HG03135 (cell line): ENCODE measurements at regions not wholly inside any gene's neighbourhood (a gene's known extent, or its start where the extent isn't known, plus 50 kb on each side); places are given as distances from the start of the nearest gene placed in this dataset.
"Not testable (repeated sequence)": the region's sequence is repeated elsewhere in the genome, so short reads cannot be mapped to it uniquely, and the experiment has no call there.

Source experiments
- ATAC-seq: cut with Tn5 transposase; IDR thresholded peaks from one replicate; pipeline ENCODE4 v1.9.1; 2021; ENCODE audit warnings: mild to moderate bottlenecking, moderate library complexity; ENCODE audit not compliant: unreplicated experiment

- not testable (repeated sequence) for ATAC-seq
Measured at GRCh38 chr1:149157409-149157808, 54.1 kb upstream of the NBPF9 start.

- ATAC-seq = not testable (repeated sequence)
Measured at GRCh38 chr1:149158308-149158707, 55.0 kb upstream of the NBPF9 start.

DNA sequence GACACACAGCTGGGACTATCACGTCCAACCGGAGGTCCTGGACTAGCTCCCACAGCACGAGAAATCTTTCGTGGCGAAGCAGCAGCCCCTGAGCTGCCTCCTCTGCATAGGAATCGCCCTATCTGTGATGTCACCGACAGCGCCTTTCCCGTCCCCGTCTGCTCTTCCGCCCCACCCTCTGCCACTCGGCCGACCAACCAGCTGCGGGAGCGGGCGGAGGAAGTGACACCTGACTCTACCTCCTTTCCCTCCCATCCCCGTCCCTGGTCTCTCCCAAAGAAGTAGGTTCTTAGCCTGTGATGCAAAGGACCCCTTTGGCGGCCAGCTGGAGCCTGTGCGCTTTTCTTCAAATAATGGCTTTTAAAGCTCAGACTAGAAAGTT is 59.7 kb upstream of the NBPF9 start:
- not testable (repeated sequence) for ATAC-seq

DNA sequence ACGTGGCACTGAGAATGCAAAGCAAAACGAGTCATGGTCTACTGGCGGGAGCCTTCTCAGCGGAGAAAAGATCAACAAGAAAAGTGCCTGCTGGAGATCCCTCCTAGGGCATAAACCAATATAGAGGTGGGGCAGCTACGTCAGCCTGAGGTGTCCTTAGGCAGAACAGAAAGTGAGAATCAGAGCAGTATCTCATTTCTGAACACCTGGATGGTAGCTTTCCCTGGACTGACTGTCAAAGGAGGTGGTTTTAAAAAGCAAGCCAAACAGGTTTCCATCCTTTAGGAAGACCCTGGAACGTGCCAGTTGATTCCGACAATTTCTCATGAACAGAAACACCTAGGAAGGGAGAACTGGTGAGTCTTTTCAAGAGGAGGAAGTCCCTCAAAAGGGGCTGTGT is 71.4 kb upstream of the NBPF9 start:
- ATAC-seq = not testable (repeated sequence)

DNA sequence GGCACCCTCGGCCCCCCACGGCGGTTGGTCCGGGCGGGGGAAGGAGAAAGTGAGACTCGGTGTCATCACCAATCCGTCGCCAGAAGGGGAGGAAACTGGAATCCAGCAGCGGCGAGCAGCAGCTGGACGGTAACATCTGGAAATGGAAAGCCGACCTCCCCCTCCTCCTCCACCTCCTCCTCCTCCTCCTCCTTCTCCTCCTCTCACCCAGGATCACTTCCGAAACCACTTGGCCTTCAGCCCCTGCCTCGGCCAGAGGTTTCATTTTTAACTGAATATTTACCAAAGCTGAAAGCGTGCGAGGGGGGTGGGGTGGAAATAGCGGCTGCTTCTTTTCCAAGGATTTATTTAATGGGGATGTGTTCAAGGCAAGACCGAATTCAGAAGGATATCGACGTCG is 72.5 kb upstream of the NBPF9 start:
- ATAC-seq = not testable (repeated sequence)

DNA sequence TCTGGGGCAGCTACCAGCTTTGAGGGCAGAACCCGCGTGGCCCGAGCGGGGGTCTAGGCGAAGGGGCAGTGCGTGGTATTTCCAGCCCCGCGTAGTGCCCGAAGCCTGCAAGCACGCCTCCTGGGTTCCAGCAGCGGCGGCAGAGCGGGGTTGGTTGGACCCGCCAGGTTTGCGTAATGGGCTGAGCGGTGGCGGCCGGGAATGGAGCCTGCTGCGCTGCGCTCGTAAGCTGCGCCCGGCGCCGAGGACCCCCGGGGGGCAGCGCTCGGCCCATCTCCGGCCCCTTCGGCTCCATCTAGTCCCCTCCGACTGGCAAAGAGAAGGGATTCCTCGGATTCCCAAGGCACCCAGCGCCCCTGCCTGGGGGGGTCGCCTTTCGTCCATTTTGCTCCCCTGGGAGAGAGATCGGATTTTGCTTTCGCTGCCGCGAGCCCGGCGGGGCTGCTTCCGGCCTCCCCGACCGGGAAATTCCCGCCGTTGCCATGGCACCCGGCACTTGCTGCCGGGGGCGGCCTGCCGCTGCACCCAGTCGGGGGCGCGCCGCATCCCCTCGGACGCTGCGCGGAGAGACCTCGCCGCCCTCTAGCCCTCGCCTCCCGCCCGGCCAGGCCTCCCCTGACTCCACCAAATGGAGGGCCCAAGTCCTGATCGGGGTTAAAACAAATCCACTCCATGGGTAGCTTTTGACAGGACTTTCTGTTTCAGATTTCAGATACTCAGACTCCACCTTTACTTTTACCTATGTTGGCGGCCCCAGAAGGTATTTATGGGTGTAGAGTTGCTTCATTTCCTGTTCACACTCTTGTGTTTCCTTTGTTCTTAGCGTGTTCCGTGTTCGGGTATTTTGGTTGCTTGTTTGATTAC is 73.3 kb upstream of the NBPF9 start:
- ATAC-seq = not testable (repeated sequence)

DNA sequence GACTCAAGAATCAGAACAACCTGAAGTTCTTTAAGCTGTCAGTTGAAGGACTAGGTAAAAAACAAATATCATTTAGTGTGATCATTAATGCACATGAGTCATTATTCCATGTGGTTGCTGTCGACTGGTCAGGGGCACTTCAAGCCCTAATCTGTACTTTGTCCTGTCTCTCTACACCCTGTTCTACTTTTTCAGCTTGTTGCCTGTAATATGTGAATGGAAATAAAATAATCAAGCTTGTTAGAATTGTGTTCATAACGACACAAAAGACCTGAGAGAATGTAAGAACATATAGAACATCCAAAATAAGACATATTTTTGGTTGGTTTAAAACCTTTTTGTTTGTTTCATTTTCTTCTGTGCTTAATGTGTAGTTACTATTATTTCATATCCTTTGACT is 87.4 kb upstream of the NBPF9 start:
- not testable (repeated sequence) for ATAC-seq

DNA sequence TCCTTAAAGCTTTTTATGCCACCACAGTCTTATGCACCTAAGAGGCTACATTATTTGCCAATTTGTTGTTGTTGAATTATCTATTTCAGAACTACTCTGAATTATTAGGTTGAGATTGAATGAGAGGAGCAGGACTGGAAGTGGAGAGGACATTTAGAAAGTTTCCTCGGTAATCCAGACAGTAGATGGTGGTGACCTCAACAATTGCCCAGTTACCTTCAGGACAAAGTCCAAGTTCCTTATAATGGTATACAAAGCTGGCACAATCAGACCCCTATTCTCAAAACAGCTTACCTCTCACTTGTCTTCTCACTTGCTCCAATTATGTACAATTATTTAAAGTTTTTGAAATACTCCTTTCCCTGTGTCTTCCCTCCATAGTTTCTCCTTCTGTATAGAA is 93.3 kb upstream of the NBPF9 start:
- not testable (repeated sequence) for ATAC-seq

GRCh38 chr1:149200567-149200966 is 97.2 kb upstream of the NBPF9 start:
- not testable (repeated sequence) for ATAC-seq

DNA sequence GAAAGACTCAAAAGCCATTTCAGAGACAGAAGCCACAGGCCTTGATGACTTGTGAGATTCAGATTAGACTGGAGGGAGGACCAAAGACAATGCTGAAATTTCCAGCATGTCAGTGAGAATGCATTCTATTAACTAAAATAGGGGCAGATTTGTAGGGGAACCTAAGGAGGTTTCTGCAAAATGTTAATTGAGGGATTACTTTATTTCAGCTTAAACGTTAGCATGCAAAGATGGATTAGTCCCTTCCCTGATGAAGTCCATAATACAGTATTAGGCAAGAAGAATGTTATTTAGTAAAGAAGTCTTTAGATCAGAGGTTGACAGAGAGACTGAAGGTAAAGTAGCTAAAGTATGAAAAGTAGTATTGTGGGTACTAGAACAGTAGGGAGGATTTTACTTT is 98.9 kb upstream of the NBPF9 start:
- ATAC-seq = not testable (repeated sequence)

GRCh38 chr1:149204396-149204795 is 101.0 kb upstream of the NBPF9 start:
- ATAC-seq = not testable (repeated sequence)

DNA sequence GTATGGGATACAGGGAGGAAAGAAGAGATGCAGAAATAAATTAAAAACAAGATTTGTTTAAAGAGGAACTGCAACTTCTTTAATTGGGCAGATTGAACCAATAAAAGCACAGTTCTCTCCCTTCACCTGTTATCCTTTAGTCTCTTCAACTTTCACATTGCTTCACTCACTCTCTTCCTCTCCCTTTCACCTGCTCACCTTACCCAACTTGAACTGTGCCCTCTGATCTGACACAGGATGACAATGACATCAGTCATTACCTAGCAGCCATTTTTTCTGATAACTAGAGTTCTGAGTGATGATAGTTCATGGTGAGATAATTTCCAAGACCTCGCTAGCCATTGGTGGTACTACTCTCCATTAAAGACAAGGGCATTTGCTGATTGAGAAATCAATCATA is 105.5 kb upstream of the NBPF9 start:
- not testable (repeated sequence) for ATAC-seq

- peak; percentile 87 for ATAC-seq
Measured at GRCh38 chr1:149211757-149212420, 108.5 kb upstream of the NBPF9 start.

GRCh38 chr1:149212946-149213345 is 109.6 kb upstream of the NBPF9 start:
- ATAC-seq = not testable (repeated sequence)

GRCh38 chr1:149213673-149214072 is 110.3 kb upstream of the NBPF9 start:
- ATAC-seq = not testable (repeated sequence)

DNA sequence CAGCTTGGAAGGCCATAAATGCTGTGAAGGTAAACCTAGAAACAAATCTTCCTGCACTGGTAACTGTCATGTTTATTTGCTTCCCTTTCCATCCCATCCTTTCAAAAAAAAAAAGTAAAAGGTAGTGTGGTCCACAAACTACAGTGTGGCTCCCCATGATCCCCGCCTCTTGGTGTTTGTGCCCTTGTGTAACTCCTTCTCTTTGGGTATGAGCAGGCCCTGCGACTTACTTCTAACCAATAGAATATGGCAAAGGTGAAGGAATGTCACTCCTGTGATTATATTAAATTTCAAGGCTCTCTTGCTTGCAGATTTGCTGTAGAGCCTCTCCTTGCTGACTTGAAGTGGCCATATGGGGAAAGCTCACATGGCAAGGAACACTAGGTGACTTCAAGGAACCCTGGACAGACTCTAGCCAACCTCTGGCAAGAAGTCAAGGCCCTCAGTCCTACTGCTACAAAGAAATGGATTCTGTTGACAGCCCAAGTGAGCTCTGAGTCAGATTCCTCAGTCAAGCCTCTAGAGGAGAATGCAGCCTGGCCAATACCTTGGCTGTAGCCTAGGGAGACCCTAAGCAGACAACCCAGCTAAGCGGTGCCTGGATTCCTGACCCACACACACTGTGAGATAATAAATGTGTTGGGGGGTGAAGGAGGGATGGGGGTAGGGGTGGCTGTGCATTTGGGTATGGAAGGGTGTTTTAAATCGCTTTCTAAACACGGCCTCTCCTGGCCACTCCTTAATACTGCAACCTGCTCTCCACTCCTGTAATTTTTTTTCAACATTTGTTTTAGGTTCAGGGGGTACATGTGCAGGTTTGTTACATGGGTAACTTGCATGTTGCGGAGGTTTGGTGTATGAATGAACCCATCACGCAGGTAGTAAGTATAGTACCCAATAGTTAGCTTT is 115.0 kb upstream of the NBPF9 start:
- not testable (repeated sequence) for ATAC-seq

- ATAC-seq = not testable (repeated sequence)
Measured at GRCh38 chr1:149219539-149219938, 116.2 kb upstream of the NBPF9 start.

- not testable (repeated sequence) for ATAC-seq
Measured at GRCh38 chr1:149220463-149221074, 117.2 kb upstream of the NBPF9 start.

- ATAC-seq = not testable (repeated sequence)
Measured at GRCh38 chr1:149227933-149228665, 124.7 kb upstream of the NBPF9 start.
